HG02759 (cell line): ENCODE measurements at regions not wholly inside any gene's neighbourhood (a gene's known extent, or its start where the extent isn't known, plus 50 kb on each side); places are given as distances from the start of the nearest gene placed in this dataset.
"Not testable (repeated sequence)": the region's sequence is repeated elsewhere in the genome, so short reads cannot be mapped to it uniquely, and the experiment has no call there.

Experiments
- ATAC-seq: cut with Tn5 transposase; IDR thresholded peaks from one replicate; pipeline ENCODE4 v1.9.1; 2021; ENCODE audit warnings: mild to moderate bottlenecking, moderate library complexity; ENCODE audit not compliant: unreplicated experiment

- no peak for ATAC-seq
Measured at GRCh38 chr5:142408981-142409481, 84.2 kb upstream of the SPRY4 start.

- no peak for ATAC-seq
Measured at GRCh38 chr5:142408536-142408935, 83.7 kb upstream of the SPRY4 start.

- ATAC-seq, result no peak
Measured at GRCh38 chr5:142405814-142406395, 81.1 kb upstream of the SPRY4 start.

- ATAC-seq, result no peak
Measured at GRCh38 chr5:142405023-142405422, 80.2 kb upstream of the SPRY4 start.

GRCh38 chr5:142404046-142404477, 79.2 kb upstream of the SPRY4 start:
- no peak for ATAC-seq

- ATAC-seq, result no peak
Measured at GRCh38 chr5:142403583-142403982, 78.8 kb upstream of the SPRY4 start.

GRCh38 chr5:142402752-142403318, 78.0 kb upstream of the SPRY4 start:
- ATAC-seq, result no peak

GRCh38 chr5:142400415-142400814, 75.6 kb upstream of the SPRY4 start:
- no peak for ATAC-seq

GRCh38 chr5:142399891-142400290, 75.1 kb upstream of the SPRY4 start:
- no peak for ATAC-seq

GRCh38 chr5:142398730-142399055, 73.9 kb upstream of the SPRY4 start:
- no peak for ATAC-seq

- ATAC-seq, result not testable (repeated sequence)
Measured at GRCh38 chr5:142398011-142398729, 73.3 kb upstream of the SPRY4 start.

GRCh38 chr5:142397178-142397577, 72.4 kb upstream of the SPRY4 start:
- ATAC-seq, result no peak

GRCh38 chr5:142396436-142397038, 71.7 kb upstream of the SPRY4 start:
- ATAC-seq, result no peak

GRCh38 chr5:142395334-142395733, 70.5 kb upstream of the SPRY4 start:
- no peak for ATAC-seq

- ATAC-seq, result no peak
Measured at GRCh38 chr5:142391058-142391845, 66.4 kb upstream of the SPRY4 start.

- no peak for ATAC-seq
Measured at GRCh38 chr5:142390334-142390733, 65.5 kb upstream of the SPRY4 start.

- no peak for ATAC-seq
Measured at GRCh38 chr5:142388696-142389095, 63.9 kb upstream of the SPRY4 start.

GRCh38 chr5:142387024-142387682, 62.3 kb upstream of the SPRY4 start:
- no peak for ATAC-seq

- ATAC-seq, result no peak
Measured at GRCh38 chr5:142386137-142387023, 61.6 kb upstream of the SPRY4 start.

GRCh38 chr5:142385194-142385593, 60.4 kb upstream of the SPRY4 start:
- ATAC-seq, result no peak
